ENCODE measurements at regions not wholly inside any gene's neighbourhood (a gene's known extent, or its start where the extent isn't known, plus 50 kb on each side); places are given as distances from the start of the nearest gene placed in this dataset.
"Not testable (repeated sequence)": the region's sequence is repeated elsewhere in the genome, so short reads cannot be mapped to it uniquely, and the experiment has no call there.

GRCh38 chr16:25359516-25359915 lies 101.9 kb upstream of the ZKSCAN2 start:
- TF ChIP-seq EZH2 (IDR thresholded peaks at IDR 0.05; ENCODE audit: borderline replicate concordance, insufficient read depth, low read length, poor library complexity, severe bottlenecking); CTCF (IDR thresholded peaks at IDR 0.05; ENCODE audit: poor library complexity, severe bottlenecking); SMC3 (conservative IDR thresholded peaks at IDR 0.05; ENCODE audit: poor library complexity); RAD21 (conservative IDR thresholded peaks at IDR 0.05); POLR2AphosphoS5 (IDR thresholded peaks at IDR 0.05); EP300 (conservative IDR thresholded peaks at IDR 0.05; ENCODE audit: poor library complexity, severe bottlenecking); MXI1 (conservative IDR thresholded peaks at IDR 0.05; ENCODE audit: poor library complexity, severe bottlenecking): not testable (repeated sequence)
- TF ChIP-seq, protein P1, sequence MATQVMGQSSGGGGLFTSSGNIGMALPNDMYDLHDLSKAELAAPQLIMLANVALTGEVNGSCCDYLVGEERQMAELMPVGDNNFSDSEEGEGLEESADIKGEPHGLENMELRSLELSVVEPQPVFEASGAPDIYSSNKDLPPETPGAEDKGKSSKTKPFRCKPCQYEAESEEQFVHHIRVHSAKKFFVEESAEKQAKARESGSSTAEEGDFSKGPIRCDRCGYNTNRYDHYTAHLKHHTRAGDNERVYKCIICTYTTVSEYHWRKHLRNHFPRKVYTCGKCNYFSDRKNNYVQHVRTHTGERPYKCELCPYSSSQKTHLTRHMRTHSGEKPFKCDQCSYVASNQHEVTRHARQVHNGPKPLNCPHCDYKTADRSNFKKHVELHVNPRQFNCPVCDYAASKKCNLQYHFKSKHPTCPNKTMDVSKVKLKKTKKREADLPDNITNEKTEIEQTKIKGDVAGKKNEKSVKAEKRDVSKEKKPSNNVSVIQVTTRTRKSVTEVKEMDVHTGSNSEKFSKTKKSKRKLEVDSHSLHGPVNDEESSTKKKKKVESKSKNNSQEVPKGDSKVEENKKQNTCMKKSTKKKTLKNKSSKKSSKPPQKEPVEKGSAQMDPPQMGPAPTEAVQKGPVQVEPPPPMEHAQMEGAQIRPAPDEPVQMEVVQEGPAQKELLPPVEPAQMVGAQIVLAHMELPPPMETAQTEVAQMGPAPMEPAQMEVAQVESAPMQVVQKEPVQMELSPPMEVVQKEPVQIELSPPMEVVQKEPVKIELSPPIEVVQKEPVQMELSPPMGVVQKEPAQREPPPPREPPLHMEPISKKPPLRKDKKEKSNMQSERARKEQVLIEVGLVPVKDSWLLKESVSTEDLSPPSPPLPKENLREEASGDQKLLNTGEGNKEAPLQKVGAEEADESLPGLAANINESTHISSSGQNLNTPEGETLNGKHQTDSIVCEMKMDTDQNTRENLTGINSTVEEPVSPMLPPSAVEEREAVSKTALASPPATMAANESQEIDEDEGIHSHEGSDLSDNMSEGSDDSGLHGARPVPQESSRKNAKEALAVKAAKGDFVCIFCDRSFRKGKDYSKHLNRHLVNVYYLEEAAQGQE (IDR thresholded peaks at IDR 0.05; ENCODE audit: borderline replicate concordance), result not testable (repeated sequence)

Data from neural cell (in vitro differentiated cells).